Neutrophil (primary cell): ENCODE measurements at regions not wholly inside any gene's neighbourhood (a gene's known extent, or its start where the extent isn't known, plus 50 kb on each side); places are given as distances from the start of the nearest gene placed in this dataset.
"Not testable (repeated sequence)": the region's sequence is repeated elsewhere in the genome, so short reads cannot be mapped to it uniquely, and the experiment has no call there.

Experiments
- H3K27ac ChIP-seq: fragments of 200-600 bp; sonication (generic); 2 replicates; pipeline ENCODE4 v1.5.1; 2016; ENCODE audit warnings: mild to moderate bottlenecking, moderate library complexity
- H3K27me3 ChIP-seq: fragments of 200-600 bp; sonication (generic); 2 replicates; pipeline ENCODE4 v1.6.0; 2016; ENCODE audit warnings: mild to moderate bottlenecking
- H3K36me3 ChIP-seq: fragments of 200-600 bp; sonication (generic); 2 replicates; pipeline ENCODE4 v1.5.1; 2017
- H3K4me1 ChIP-seq, 2 experiments: fragments of 200-600 bp in 1 of 2; sonication (generic) in 1 of 2; 1 replicate in 1 of 2; 2 replicates in 1 of 2; pipeline versions ENCODE4 v1.5.1 to v1.6.1; 2013 to 2016; ENCODE audit warnings: low read depth in 1 of 2, low read length in 1 of 2, mild to moderate bottlenecking in 1 of 2, moderate library complexity in 1 of 2; ENCODE audit not compliant: control insufficient read depth in 1 of 2, insufficient read depth in 1 of 2
- H3K4me3 ChIP-seq, 2 experiments: fragments of 200-600 bp in 1 of 2; sonication (generic) in 1 of 2; 1 replicate in 1 of 2; 2 replicates in 1 of 2; pipeline ENCODE4 v1.5.1; 2013 to 2016; ENCODE audit warnings: low read depth in 1 of 2, low read length in 1 of 2, mild to moderate bottlenecking in 1 of 2, moderate library complexity in 1 of 2
- H3K9me3 ChIP-seq: fragments of 200-600 bp; sonication (generic); 2 replicates; pipeline ENCODE4 v1.5.1; 2016
- CTCF ChIP-seq: fragments of 200-600 bp; sonication (generic); IDR thresholded peaks from 2 replicates; pipeline ENCODE4 v1.5.1; 2016; ENCODE audit warnings: antibody characterized with exemption

- H3K9me3 ChIP-seq = no peaks in the 10 kb centered on the region
- no peak overlapping the region for H3K4me3 ChIP-seq
- H3K27ac ChIP-seq = no peak overlapping the region
- H3K27me3 ChIP-seq = no peaks in the 10 kb centered on the region
- H3K36me3 ChIP-seq = no peaks in the 10 kb centered on the region
- no peak for TF ChIP-seq CTCF
- no peaks in the 10 kb centered on the region for H3K4me1 ChIP-seq
Observed at GRCh38 chr4:112836895-112837294, 200.0 kb downstream of the LARP7 start.

GRCh38 chr4:112838015-112838414, 201.1 kb downstream of the LARP7 start:
- H3K36me3 ChIP-seq, H3K4me3 ChIP-seq, H3K9me3 ChIP-seq, H3K4me1 ChIP-seq, H3K27ac ChIP-seq, H3K27me3 ChIP-seq: not testable (repeated sequence)

- Histone ChIP-seq H3K36me3 (no peaks in the 10 kb centered on the region), H3K27me3 (no peaks in the 10 kb centered on the region), H3K27ac (no peak overlapping the region), H3K4me1 (no peaks in the 10 kb centered on the region), H3K4me3 (no peak overlapping the region), H3K9me3 (no peaks in the 10 kb centered on the region)
- no peak for TF ChIP-seq CTCF
Observed at GRCh38 chr4:112840061-112840460, 203.1 kb downstream of the LARP7 start.

- H3K4me3 ChIP-seq = no peak overlapping the region
- H3K36me3 ChIP-seq = no peaks in the 10 kb centered on the region
- no peak for TF ChIP-seq CTCF
- no peak overlapping the region for H3K27ac ChIP-seq
- no peaks in the 10 kb centered on the region for H3K4me1 ChIP-seq
- H3K9me3 ChIP-seq = no peaks in the 10 kb centered on the region
- H3K27me3 ChIP-seq = no peaks in the 10 kb centered on the region
Observed at GRCh38 chr4:112840619-112841018, 203.7 kb downstream of the LARP7 start.

GRCh38 chr4:112842513-112842912, 205.6 kb downstream of the LARP7 start:
- H3K36me3 ChIP-seq = no peaks in the 10 kb centered on the region
- no peak overlapping the region for H3K4me3 ChIP-seq
- no peaks in the 10 kb centered on the region for H3K4me1 ChIP-seq
- no peaks in the 10 kb centered on the region for H3K27me3 ChIP-seq
- H3K9me3 ChIP-seq = no peaks in the 10 kb centered on the region
- TF ChIP-seq CTCF = no peak
- no peak overlapping the region for H3K27ac ChIP-seq

- TF ChIP-seq CTCF = no peak
- Histone ChIP-seq H3K9me3 (no peaks in the 10 kb centered on the region), H3K4me1 (no peaks in the 10 kb centered on the region), H3K27ac (no peak overlapping the region), H3K36me3 (no peaks in the 10 kb centered on the region), H3K27me3 (no peaks in the 10 kb centered on the region), H3K4me3 (no peak overlapping the region)
Observed at GRCh38 chr4:112845386-112845785, 204.1 kb upstream of the ANK2 start.
